Activated CD8-positive, alpha-beta memory T cell treated with anti-CD3 and anti-CD28 coated beads, Interleukin-2, amount 10 ng/mL, durations not matched to agents 7 days and 5 days (primary cell): ENCODE measurements at regions not wholly inside any gene's neighbourhood (a gene's known extent, or its start where the extent isn't known, plus 50 kb on each side); places are given as distances from the start of the nearest gene placed in this dataset.
"Not testable (repeated sequence)": the region's sequence is repeated elsewhere in the genome, so short reads cannot be mapped to it uniquely, and the experiment has no call there.

ENCODE experiments used
- ATAC-seq: fragments of 150-1000 bp; cut with Tn5 transposase; one replicate; pipeline ENCODE4 v1.10.0; 2021; ENCODE audit warnings: moderate library complexity
- CTCF ChIA-PET: fragments of 350-600 bp; sonication (Branson Sonifier 250); formaldehyde crosslinking; loops from one replicate; lab custom pipeline; 2021; ENCODE audit warnings: antibody characterized with exemption; lab: Charles Lee
- DNase-seq: peaks from one replicate; pipeline ENCODE4 v3.0.0-alpha.2; 2020
- H3K27ac Mint-ChIP-seq: one replicate; pipeline ENCODE4 v1.8.0; 2021; ENCODE audit warnings: mild to moderate bottlenecking, mixed read lengths
- H3K27me3 Mint-ChIP-seq: one replicate; pipeline ENCODE4 v1.8.0; 2021; ENCODE audit warnings: mixed read lengths
- H3K36me3 Mint-ChIP-seq: one replicate; pipeline ENCODE4 v1.8.0; 2021; ENCODE audit warnings: mild to moderate bottlenecking, mixed read lengths
- H3K4me1 Mint-ChIP-seq: one replicate; pipeline ENCODE4 v1.8.0; 2021; ENCODE audit warnings: mixed read lengths
- H3K4me3 Mint-ChIP-seq: one replicate; pipeline ENCODE4 v1.8.0; 2021; ENCODE audit warnings: mild to moderate bottlenecking, moderate library complexity, mixed read lengths
- H3K9me3 Mint-ChIP-seq: one replicate; pipeline ENCODE4 v1.8.0; 2022; ENCODE audit warnings: low read depth, mixed read lengths

- Mint-ChIP-seq H3K4me1 (no peaks in the 10 kb centered on the region), H3K9me3 (no peaks in the 10 kb centered on the region), H3K27ac (no peak overlapping the region), H3K27me3 (peaks cover 6% of the 10 kb centered on the region), H3K4me3 (no peak overlapping the region), H3K36me3 (no peaks in the 10 kb centered on the region)
- no peak for ATAC-seq
- CTCF ChIA-PET, result no interaction called here
- DNase-seq, result no peak
Observed at GRCh38 chr15:38994310-38994709, 429.7 kb upstream of the RASGRP1 start.

- Mint-ChIP-seq H3K27me3 (peaks cover 10% of the 10 kb centered on the region), H3K4me3 (no peak overlapping the region), H3K36me3 (no peaks in the 10 kb centered on the region), H3K9me3 (no peaks in the 10 kb centered on the region), H3K4me1 (peaks cover 5% of the 10 kb centered on the region), H3K27ac (no peak overlapping the region)
- DNase-seq (no peak), ATAC-seq (no peak)
- CTCF ChIA-PET, result no interaction called here
Observed at GRCh38 chr15:38996111-38996631, 431.6 kb upstream of the RASGRP1 start.

- peaks cover 1% of the 10 kb centered on the region for H3K9me3 Mint-ChIP-seq
- H3K4me1 Mint-ChIP-seq, result peaks cover 5% of the 10 kb centered on the region
- CTCF ChIA-PET, result no interaction called here
- H3K27me3 Mint-ChIP-seq, result peaks cover 12% of the 10 kb centered on the region
- ATAC-seq, result no peak
- H3K36me3 Mint-ChIP-seq, result no peaks in the 10 kb centered on the region
- DNase-seq, result no peak
- no peak overlapping the region for H3K4me3 Mint-ChIP-seq
- H3K27ac Mint-ChIP-seq, result no peak overlapping the region
Observed at GRCh38 chr15:38997841-38998240, 433.2 kb upstream of the RASGRP1 start.

- no peak for DNase-seq
- H3K27me3 Mint-ChIP-seq, result peaks cover 16% of the 10 kb centered on the region
- no peak for ATAC-seq
- no peak overlapping the region for H3K27ac Mint-ChIP-seq
- no peaks in the 10 kb centered on the region for H3K36me3 Mint-ChIP-seq
- no peak overlapping the region for H3K4me3 Mint-ChIP-seq
- peaks cover 5% of the 10 kb centered on the region for H3K4me1 Mint-ChIP-seq
- H3K9me3 Mint-ChIP-seq, result peaks cover 1% of the 10 kb centered on the region
- CTCF ChIA-PET, result no interaction called here
Observed at GRCh38 chr15:39000008-39000734, 435.6 kb upstream of the RASGRP1 start.

GRCh38 chr15:39009740-39010139, 445.1 kb upstream of the RASGRP1 start:
- Mint-ChIP-seq H3K36me3 (peaks cover 7% of the 10 kb centered on the region), H3K4me1 (no peaks in the 10 kb centered on the region), H3K27me3 (peaks cover 3% of the 10 kb centered on the region), H3K27ac (no peak overlapping the region), H3K9me3 (peaks cover 23% of the 10 kb centered on the region), H3K4me3 (no peak overlapping the region)
- ATAC-seq (no peak), DNase-seq (no peak)
- CTCF ChIA-PET, result no interaction called here

- H3K4me1 Mint-ChIP-seq, DNase-seq, ATAC-seq, H3K36me3 Mint-ChIP-seq, H3K4me3 Mint-ChIP-seq, H3K27ac Mint-ChIP-seq, H3K27me3 Mint-ChIP-seq, CTCF ChIA-PET: not testable (repeated sequence)
- H3K9me3 Mint-ChIP-seq, result peaks cover 20% of the 10 kb centered on the region
Observed at GRCh38 chr15:39011066-39011465, 446.5 kb upstream of the RASGRP1 start.

GRCh38 chr15:39013262-39013661, 448.6 kb upstream of the RASGRP1 start:
- Mint-ChIP-seq H3K9me3 (peaks cover 15% of the 10 kb centered on the region), H3K27ac (no peak overlapping the region), H3K27me3 (peaks cover 7% of the 10 kb centered on the region), H3K36me3 (peaks cover 7% of the 10 kb centered on the region), H3K4me1 (no peaks in the 10 kb centered on the region), H3K4me3 (no peak overlapping the region)
- ATAC-seq (no peak), DNase-seq (no peak)
- CTCF ChIA-PET, result no interaction called here

GRCh38 chr15:39014682-39015081, 450.1 kb upstream of the RASGRP1 start:
- no peak for DNase-seq
- H3K4me1 Mint-ChIP-seq, result no peaks in the 10 kb centered on the region
- ATAC-seq, result no peak
- H3K27me3 Mint-ChIP-seq, result peaks cover 9% of the 10 kb centered on the region
- CTCF ChIA-PET, result no interaction called here
- no peak overlapping the region for H3K27ac Mint-ChIP-seq
- H3K9me3 Mint-ChIP-seq, result peaks cover 8% of the 10 kb centered on the region
- H3K36me3 Mint-ChIP-seq, result peaks cover 7% of the 10 kb centered on the region
- no peak overlapping the region for H3K4me3 Mint-ChIP-seq

- ATAC-seq, result no peak
- CTCF ChIA-PET, result no interaction called here
- no peak overlapping the region for H3K4me3 Mint-ChIP-seq
Observed at GRCh38 chr15:39016706-39017105, 452.1 kb upstream of the RASGRP1 start.

GRCh38 chr15:39018966-39019365, 454.4 kb upstream of the RASGRP1 start:
- ATAC-seq (no peak), DNase-seq (no peak)
- Mint-ChIP-seq H3K4me1 (no peaks in the 10 kb centered on the region), H3K27me3 (peaks cover 22% of the 10 kb centered on the region), H3K36me3 (no peaks in the 10 kb centered on the region), H3K4me3 (no peak overlapping the region), H3K9me3 (no peaks in the 10 kb centered on the region), H3K27ac (no peak overlapping the region)
- CTCF ChIA-PET, result no interaction called here

More at GRCh38 chr15:39016706-39017105, 452.1 kb upstream of the RASGRP1 start:
- Mint-ChIP-seq H3K36me3 (no peaks in the 10 kb centered on the region), H3K27ac (no peak overlapping the region), H3K27me3 (peaks cover 15% of the 10 kb centered on the region), H3K4me1 (no peaks in the 10 kb centered on the region), H3K9me3 (no peaks in the 10 kb centered on the region)
- DNase-seq, result no peak

GRCh38 chr15:39021341-39021740, 456.7 kb upstream of the RASGRP1 start:
- Mint-ChIP-seq H3K4me1 (no peaks in the 10 kb centered on the region), H3K36me3 (no peaks in the 10 kb centered on the region), H3K27me3 (peaks cover 21% of the 10 kb centered on the region), H3K4me3 (no peak overlapping the region), H3K27ac (no peak overlapping the region), H3K9me3 (no peaks in the 10 kb centered on the region)
- DNase-seq (no peak), ATAC-seq (no peak)
- CTCF ChIA-PET, result no interaction called here

GRCh38 chr15:39022532-39023305, 458.1 kb upstream of the RASGRP1 start:
- Mint-ChIP-seq H3K9me3 (no peaks in the 10 kb centered on the region), H3K4me1 (no peaks in the 10 kb centered on the region), H3K4me3 (no peak overlapping the region), H3K36me3 (no peaks in the 10 kb centered on the region), H3K27ac (no peak overlapping the region), H3K27me3 (peaks cover 18% of the 10 kb centered on the region)
- DNase-seq (no peak), ATAC-seq (no peak)
- CTCF ChIA-PET, result no interaction called here

GRCh38 chr15:39025321-39025720, 460.7 kb upstream of the RASGRP1 start:
- ATAC-seq, result no peak
- Mint-ChIP-seq H3K4me3 (no peak overlapping the region), H3K27me3 (peaks cover 9% of the 10 kb centered on the region), H3K9me3 (no peaks in the 10 kb centered on the region), H3K4me1 (no peaks in the 10 kb centered on the region), H3K36me3 (no peaks in the 10 kb centered on the region), H3K27ac (no peak overlapping the region)
- CTCF ChIA-PET, result no interaction called here
- no peak for DNase-seq

GRCh38 chr15:39025881-39026280, 461.3 kb upstream of the RASGRP1 start:
- DNase-seq (no peak), ATAC-seq (no peak)
- Mint-ChIP-seq H3K4me3 (no peak overlapping the region), H3K9me3 (no peaks in the 10 kb centered on the region), H3K4me1 (no peaks in the 10 kb centered on the region), H3K27ac (no peak overlapping the region), H3K36me3 (no peaks in the 10 kb centered on the region), H3K27me3 (peaks cover 14% of the 10 kb centered on the region)
- CTCF ChIA-PET, result no interaction called here
